Liver (tissue), 8 donors: ENCODE measurements at regions not wholly inside any gene's neighbourhood (a gene's known extent, or its start where the extent isn't known, plus 50 kb on each side); places are given as distances from the start of the nearest gene placed in this dataset.

Source experiments
- DNase-seq: peaks from one replicate; pipeline ENCODE4 v3.0.0-alpha.2; 2017; ENCODE audit warnings: low spot score
- H3K27ac ChIP-seq, 2 donors: one replicate each; pipeline ENCODE4 v1.7.0; 2013; ENCODE audit warnings: inconsistent platforms in 2 of 2, low read length in 2 of 2, control low read depth in 1 of 2, low read depth in 1 of 2, mild to moderate bottlenecking in 1 of 2
- H3K27me3 ChIP-seq, 4 donors: one replicate each; pipeline versions ENCODE4 v1.6.1 to v1.7.0; 2013; ENCODE audit warnings: low read length in 3 of 4, inconsistent platforms in 1 of 4, mild to moderate bottlenecking in 1 of 4, moderate library complexity in 1 of 4; ENCODE audit not compliant: control insufficient read depth in 4 of 4, insufficient read depth in 4 of 4
- H3K36me3 ChIP-seq, 4 donors: one replicate each; pipeline versions ENCODE4 v1.6.1 to v1.7.0; 2013; ENCODE audit warnings: low read length in 3 of 4, mild to moderate bottlenecking in 3 of 4, low read depth in 1 of 4, moderate library complexity in 1 of 4; ENCODE audit not compliant: control insufficient read depth in 4 of 4, insufficient read depth in 3 of 4
- H3K4me1 ChIP-seq, 4 donors: one replicate each; pipeline versions ENCODE4 v1.6.1 to v1.7.0; 2013; ENCODE audit warnings: low read length in 3 of 4, mild to moderate bottlenecking in 3 of 4, moderate library complexity in 1 of 4; ENCODE audit not compliant: control insufficient read depth in 4 of 4, insufficient read depth in 4 of 4
- H3K4me3 ChIP-seq, 3 donors: one replicate each; pipeline versions ENCODE4 v1.6.1 to v1.7.0; 2013; ENCODE audit warnings: low read length in 3 of 3, control low read depth in 1 of 3, low read depth in 1 of 3, mild to moderate bottlenecking in 1 of 3
- H3K9ac ChIP-seq, 2 donors: one replicate each; pipeline ENCODE4 v1.7.0; 2013; ENCODE audit warnings: low read length in 2 of 2, mild to moderate bottlenecking in 2 of 2, moderate library complexity in 2 of 2, control low read depth in 1 of 2, low read depth in 1 of 2
- H3K9me3 ChIP-seq, 4 donors: one replicate each; pipeline versions ENCODE4 v1.6.1 to v1.7.0; 2013; ENCODE audit warnings: low read length in 3 of 4; ENCODE audit not compliant: control insufficient read depth in 4 of 4
- EGR1 ChIP-seq, 2 donors: IDR thresholded peaks; 2 replicates each; pipeline ENCODE4 v1.6.1; 2016 to 2018; ENCODE audit warnings: antibody characterized with exemption in 2 of 2, low read depth in 2 of 2
- FOXA1 ChIP-seq: IDR thresholded peaks from 2 replicates; pipeline ENCODE4 v1.6.1; 2016; ENCODE audit warnings: antibody characterized with exemption
- FOXA2 ChIP-seq: IDR thresholded peaks from 2 replicates; pipeline ENCODE4 v1.6.1; 2016; ENCODE audit warnings: antibody characterized with exemption
- GABPA ChIP-seq, 2 donors: IDR thresholded peaks in 1 of 2; conservative IDR thresholded peaks in 1 of 2; 2 replicates each; pipeline ENCODE4 v1.6.1; 2016; ENCODE audit warnings: antibody characterized with exemption in 2 of 2, mild to moderate bottlenecking in 1 of 2, moderate library complexity in 1 of 2
- HNF4A ChIP-seq, 2 donors: conservative IDR thresholded peaks; 2 replicates each; pipeline ENCODE4 v1.6.1; 2016; ENCODE audit warnings: antibody characterized with exemption in 2 of 2, mild to moderate bottlenecking in 2 of 2
- JUND ChIP-seq, 2 donors: IDR thresholded peaks; 2 replicates each; pipeline ENCODE4 v1.6.1; 2016; ENCODE audit warnings: antibody characterized with exemption in 2 of 2
- NR2F2 ChIP-seq: IDR thresholded peaks from 2 replicates; pipeline ENCODE4 v1.6.1; 2016; ENCODE audit warnings: antibody characterized with exemption
- RAD21 ChIP-seq, 2 donors: IDR thresholded peaks; 2 replicates each; pipeline ENCODE4 v1.6.1; 2016; ENCODE audit warnings: antibody characterized with exemption in 2 of 2, mild to moderate bottlenecking in 2 of 2
- RXRA ChIP-seq, 2 donors: IDR thresholded peaks; 2 replicates each; pipeline ENCODE4 v1.6.1; 2017 to 2018; ENCODE audit warnings: antibody characterized with exemption in 2 of 2, mild to moderate bottlenecking in 1 of 2
- SP1 ChIP-seq: IDR thresholded peaks from 2 replicates; pipeline ENCODE4 v1.6.1; 2018; ENCODE audit warnings: antibody characterized with exemption, mild to moderate bottlenecking
- TAF1 ChIP-seq: conservative IDR thresholded peaks from 2 replicates; pipeline ENCODE4 v1.6.1; 2016; ENCODE audit warnings: antibody characterized with exemption, mild to moderate bottlenecking
- YY1 ChIP-seq: IDR thresholded peaks from 2 replicates; pipeline ENCODE4 v1.6.1; 2016; ENCODE audit warnings: antibody characterized with exemption, mild to moderate bottlenecking
- whole genome bisulfite sequencing: extraction: QIAGEN DNeasy Blood & Tissue Kit; methylation state at CpG from one replicate; pipeline ENCODE4 v1.1.7; 2013; 5-methylcytosine and 5-hydroxymethylcytosine counted together
- TF ChIP-seq, protein P1 (sequence below): IDR thresholded peaks from 2 replicates; pipeline ENCODE4 v1.6.1; 2016; ENCODE audit warnings: antibody characterized with exemption
- TF ChIP-seq, protein P2 (sequence below): IDR thresholded peaks from 2 replicates; pipeline ENCODE4 v1.6.1; 2016; ENCODE audit warnings: antibody characterized with exemption, mild to moderate bottlenecking
- TF ChIP-seq, protein P3 (sequence below): IDR thresholded peaks from 2 replicates; pipeline ENCODE4 v1.6.1; 2016; ENCODE audit warnings: antibody characterized with exemption
- TF ChIP-seq, protein P4 (sequence below): IDR thresholded peaks from 2 replicates; pipeline ENCODE4 v1.6.1; 2016; ENCODE audit warnings: antibody characterized with exemption
- TF ChIP-seq, protein P5 (sequence below): fragments of 150-350 bp; IDR thresholded peaks from 2 replicates; pipeline ENCODE4 v1.5.1; 2017; ENCODE audit warnings: improper control_type of control experiment, low read depth, low read length; ENCODE audit not compliant: missing input control
- donor health status: healthy.
- donor health status: healthy.
- donor health status: healthy.
- donor health status: healthy.
- donor health status: healthy.

DNA sequence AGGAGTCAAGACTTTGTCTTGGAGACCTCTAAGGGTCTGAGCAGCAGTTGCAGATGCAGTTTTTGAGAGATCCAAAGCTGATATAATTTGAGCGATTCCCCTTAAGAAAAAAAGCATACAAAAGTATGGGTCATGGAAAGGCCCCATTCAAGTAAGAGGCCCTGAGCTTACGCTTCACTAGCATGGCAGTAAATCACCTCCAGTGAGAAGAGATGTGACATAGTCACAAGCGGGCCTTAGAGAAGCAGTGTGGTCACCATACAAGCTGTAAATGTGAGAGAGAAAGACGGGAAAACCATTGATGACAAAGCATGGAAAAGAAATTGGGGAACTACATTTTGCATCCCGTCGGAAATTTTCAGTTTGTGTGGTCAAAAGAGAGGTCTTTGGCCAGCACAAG, 70.6 kb upstream of the GSC start:
- 85% methylated on average over 6 of the region's 6 CpGs for WGBS
- no peaks in the 10 kb centered on the region for H3K36me3 ChIP-seq
- TF ChIP-seq SP1 (no peak), YY1 (no peak), TAF1 (no peak), FOXA2 (no peak), GABPA (IDR thresholded peaks at IDR 0.05 in 1 of 2, conservative IDR thresholded peaks at IDR 0.05 in 1 of 2) (no peak), RXRA (IDR thresholded peaks at IDR 0.05) (no peak), HNF4A (conservative IDR thresholded peaks at IDR 0.05) (no peak), EGR1 (IDR thresholded peaks at IDR 0.05; ENCODE audit: low read depth in 2 of 2) (no peak), RAD21 (IDR thresholded peaks at IDR 0.05) (no peak), FOXA1 (no peak), NR2F2 (no peak), JUND (IDR thresholded peaks at IDR 0.05) (no peak)
- TF ChIP-seq, protein P1, sequence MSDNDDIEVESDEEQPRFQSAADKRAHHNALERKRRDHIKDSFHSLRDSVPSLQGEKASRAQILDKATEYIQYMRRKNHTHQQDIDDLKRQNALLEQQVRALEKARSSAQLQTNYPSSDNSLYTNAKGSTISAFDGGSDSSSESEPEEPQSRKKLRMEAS, result no peak
- TF ChIP-seq, protein P2, sequence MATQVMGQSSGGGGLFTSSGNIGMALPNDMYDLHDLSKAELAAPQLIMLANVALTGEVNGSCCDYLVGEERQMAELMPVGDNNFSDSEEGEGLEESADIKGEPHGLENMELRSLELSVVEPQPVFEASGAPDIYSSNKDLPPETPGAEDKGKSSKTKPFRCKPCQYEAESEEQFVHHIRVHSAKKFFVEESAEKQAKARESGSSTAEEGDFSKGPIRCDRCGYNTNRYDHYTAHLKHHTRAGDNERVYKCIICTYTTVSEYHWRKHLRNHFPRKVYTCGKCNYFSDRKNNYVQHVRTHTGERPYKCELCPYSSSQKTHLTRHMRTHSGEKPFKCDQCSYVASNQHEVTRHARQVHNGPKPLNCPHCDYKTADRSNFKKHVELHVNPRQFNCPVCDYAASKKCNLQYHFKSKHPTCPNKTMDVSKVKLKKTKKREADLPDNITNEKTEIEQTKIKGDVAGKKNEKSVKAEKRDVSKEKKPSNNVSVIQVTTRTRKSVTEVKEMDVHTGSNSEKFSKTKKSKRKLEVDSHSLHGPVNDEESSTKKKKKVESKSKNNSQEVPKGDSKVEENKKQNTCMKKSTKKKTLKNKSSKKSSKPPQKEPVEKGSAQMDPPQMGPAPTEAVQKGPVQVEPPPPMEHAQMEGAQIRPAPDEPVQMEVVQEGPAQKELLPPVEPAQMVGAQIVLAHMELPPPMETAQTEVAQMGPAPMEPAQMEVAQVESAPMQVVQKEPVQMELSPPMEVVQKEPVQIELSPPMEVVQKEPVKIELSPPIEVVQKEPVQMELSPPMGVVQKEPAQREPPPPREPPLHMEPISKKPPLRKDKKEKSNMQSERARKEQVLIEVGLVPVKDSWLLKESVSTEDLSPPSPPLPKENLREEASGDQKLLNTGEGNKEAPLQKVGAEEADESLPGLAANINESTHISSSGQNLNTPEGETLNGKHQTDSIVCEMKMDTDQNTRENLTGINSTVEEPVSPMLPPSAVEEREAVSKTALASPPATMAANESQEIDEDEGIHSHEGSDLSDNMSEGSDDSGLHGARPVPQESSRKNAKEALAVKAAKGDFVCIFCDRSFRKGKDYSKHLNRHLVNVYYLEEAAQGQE, result no peak
- TF ChIP-seq, protein P3, sequence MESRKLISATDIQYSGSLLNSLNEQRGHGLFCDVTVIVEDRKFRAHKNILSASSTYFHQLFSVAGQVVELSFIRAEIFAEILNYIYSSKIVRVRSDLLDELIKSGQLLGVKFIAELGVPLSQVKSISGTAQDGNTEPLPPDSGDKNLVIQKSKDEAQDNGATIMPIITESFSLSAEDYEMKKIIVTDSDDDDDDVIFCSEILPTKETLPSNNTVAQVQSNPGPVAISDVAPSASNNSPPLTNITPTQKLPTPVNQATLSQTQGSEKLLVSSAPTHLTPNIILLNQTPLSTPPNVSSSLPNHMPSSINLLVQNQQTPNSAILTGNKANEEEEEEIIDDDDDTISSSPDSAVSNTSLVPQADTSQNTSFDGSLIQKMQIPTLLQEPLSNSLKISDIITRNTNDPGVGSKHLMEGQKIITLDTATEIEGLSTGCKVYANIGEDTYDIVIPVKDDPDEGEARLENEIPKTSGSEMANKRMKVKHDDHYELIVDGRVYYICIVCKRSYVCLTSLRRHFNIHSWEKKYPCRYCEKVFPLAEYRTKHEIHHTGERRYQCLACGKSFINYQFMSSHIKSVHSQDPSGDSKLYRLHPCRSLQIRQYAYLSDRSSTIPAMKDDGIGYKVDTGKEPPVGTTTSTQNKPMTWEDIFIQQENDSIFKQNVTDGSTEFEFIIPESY, result no peak
- TF ChIP-seq, protein P4, sequence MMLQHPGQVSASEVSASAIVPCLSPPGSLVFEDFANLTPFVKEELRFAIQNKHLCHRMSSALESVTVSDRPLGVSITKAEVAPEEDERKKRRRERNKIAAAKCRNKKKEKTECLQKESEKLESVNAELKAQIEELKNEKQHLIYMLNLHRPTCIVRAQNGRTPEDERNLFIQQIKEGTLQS, result no peak
- TF ChIP-seq, protein P5, sequence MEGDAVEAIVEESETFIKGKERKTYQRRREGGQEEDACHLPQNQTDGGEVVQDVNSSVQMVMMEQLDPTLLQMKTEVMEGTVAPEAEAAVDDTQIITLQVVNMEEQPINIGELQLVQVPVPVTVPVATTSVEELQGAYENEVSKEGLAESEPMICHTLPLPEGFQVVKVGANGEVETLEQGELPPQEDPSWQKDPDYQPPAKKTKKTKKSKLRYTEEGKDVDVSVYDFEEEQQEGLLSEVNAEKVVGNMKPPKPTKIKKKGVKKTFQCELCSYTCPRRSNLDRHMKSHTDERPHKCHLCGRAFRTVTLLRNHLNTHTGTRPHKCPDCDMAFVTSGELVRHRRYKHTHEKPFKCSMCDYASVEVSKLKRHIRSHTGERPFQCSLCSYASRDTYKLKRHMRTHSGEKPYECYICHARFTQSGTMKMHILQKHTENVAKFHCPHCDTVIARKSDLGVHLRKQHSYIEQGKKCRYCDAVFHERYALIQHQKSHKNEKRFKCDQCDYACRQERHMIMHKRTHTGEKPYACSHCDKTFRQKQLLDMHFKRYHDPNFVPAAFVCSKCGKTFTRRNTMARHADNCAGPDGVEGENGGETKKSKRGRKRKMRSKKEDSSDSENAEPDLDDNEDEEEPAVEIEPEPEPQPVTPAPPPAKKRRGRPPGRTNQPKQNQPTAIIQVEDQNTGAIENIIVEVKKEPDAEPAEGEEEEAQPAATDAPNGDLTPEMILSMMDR, result no peak

DNA sequence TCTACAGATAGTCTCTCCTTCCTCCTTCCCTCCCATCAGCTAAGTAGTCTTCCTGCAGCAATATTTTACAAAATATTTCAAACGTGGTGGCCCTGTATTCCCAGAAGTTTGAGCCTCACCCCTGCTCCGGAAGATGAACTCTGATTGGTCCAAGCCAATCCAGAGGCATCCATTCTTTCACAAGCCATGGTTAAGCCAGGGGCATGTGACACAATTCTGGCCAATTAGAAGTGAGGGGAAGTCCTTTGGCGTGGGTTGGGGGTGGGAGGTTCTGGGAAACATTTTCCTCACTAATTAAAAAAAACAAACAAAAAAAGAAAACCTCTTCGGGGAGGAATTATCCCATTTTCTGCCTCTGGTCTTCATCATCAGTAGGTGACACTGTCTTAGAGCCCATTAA, 69.4 kb upstream of the GSC start:
- Histone ChIP-seq H3K4me1 (no peaks in the 10 kb centered on the region), H3K36me3 (no peaks in the 10 kb centered on the region), H3K27ac (no peak overlapping the region), H3K4me3 (no peak overlapping the region), H3K9me3 (no peaks in the 10 kb centered on the region), H3K9ac (no peak overlapping the region), H3K27me3 (no peaks in the 10 kb centered on the region)
- no peak for DNase-seq
- TF ChIP-seq, protein P4, result no peak
- TF ChIP-seq HNF4A (conservative IDR thresholded peaks at IDR 0.05), result no peak
- TF ChIP-seq, protein P2, result no peak
- TF ChIP-seq NR2F2, result no peak
- TF ChIP-seq TAF1, result no peak
- no peak for TF ChIP-seq EGR1 (IDR thresholded peaks at IDR 0.05; ENCODE audit: low read depth in 2 of 2)
- TF ChIP-seq RXRA (IDR thresholded peaks at IDR 0.05), result no peak
- WGBS, result 63% methylated on average over 4 of the region's 4 CpGs

More for the DNA sequence above, 70.6 kb upstream of the GSC start:
- H3K27ac ChIP-seq, result no peak overlapping the region
- H3K9me3 ChIP-seq, result no peaks in the 10 kb centered on the region
- no peak overlapping the region for H3K9ac ChIP-seq
- H3K27me3 ChIP-seq, result no peaks in the 10 kb centered on the region
- no peak for DNase-seq
- no peaks in the 10 kb centered on the region for H3K4me1 ChIP-seq
- no peak overlapping the region for H3K4me3 ChIP-seq
